Astrocyte of the cerebellum (primary cell): ENCODE measurements at regions not wholly inside any gene's neighbourhood (a gene's known extent, or its start where the extent isn't known, plus 50 kb on each side); places are given as distances from the start of the nearest gene placed in this dataset.
A peak's percentile ranks its signal among the peaks of the same experiment; 100 is the strongest.

Source experiments
- DNase-seq: peaks from one replicate; pipeline ENCODE4 v3.0.0-alpha.2; 2011; ENCODE audit warnings: low read depth
- H3K4me3 ChIP-seq: 2 replicates; pipeline ENCODE4 v1.5.1; 2011; ENCODE audit warnings: mild to moderate bottlenecking, low read depth, low read length, moderate library complexity
- CTCF ChIP-seq: IDR thresholded peaks from 2 replicates; pipeline ENCODE4 v1.5.1; 2012; ENCODE audit warnings: low read length, low read depth, moderate library complexity, mild to moderate bottlenecking; ENCODE audit errors: missing control alignments
- in situ Hi-C: cut with HindIII; loops from 2 replicates; pipeline ENCODE4 v1.10.0; 2017; ENCODE audit warnings: low sequenced_read_pairs

GRCh38 chr12:107925125-107925524 lies 150.6 kb downstream of the ASCL4 start:
- no peak overlapping the region for H3K4me3 ChIP-seq
- in situ Hi-C loops, result no loop called here
- no peak for DNase-seq
- no peak for TF ChIP-seq CTCF

DNA sequence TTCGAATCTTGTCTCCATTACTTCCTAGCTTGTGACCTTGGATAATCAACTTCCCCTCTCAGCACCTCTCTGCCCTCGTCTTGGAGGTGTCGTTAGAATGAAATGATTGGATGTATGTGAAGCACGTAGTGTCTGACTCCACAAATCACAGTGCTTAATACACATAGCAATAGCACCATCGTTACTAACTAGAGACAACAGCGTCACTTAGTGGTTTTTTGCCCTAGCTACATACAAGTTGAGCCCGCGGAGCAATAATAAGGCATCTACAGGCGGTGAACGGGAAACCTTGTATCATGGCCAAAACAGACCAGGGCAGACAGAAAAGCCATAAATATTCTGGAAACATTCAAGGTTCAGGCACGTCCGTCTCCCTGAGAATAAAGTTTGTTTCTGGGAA lies 154.9 kb downstream of the ASCL4 start:
- TF ChIP-seq CTCF, result peak; percentile 28
- no peak overlapping the region for H3K4me3 ChIP-seq
- peak; percentile 5 for DNase-seq
- in situ Hi-C loops, result no loop called here

DNA sequence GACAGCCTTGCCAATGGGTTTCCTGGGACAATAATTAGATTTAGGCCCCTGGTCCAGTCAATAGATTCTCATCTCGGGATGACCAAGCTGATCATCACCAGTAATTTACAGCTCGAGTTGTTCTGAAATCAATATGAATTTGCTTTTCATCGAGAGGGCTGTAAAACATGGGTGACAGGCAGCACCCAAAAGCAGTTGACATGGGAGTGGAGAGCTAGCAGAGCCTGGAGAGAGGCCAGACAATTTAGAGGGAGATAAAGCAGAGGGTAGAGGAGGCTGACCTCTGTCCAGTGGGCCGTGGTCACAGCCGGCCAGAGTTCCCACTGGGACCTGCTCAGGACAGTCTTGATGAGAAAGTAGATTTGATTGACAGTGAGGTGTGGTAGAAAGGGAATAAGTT lies 157.3 kb downstream of the ASCL4 start:
- no peak overlapping the region for H3K4me3 ChIP-seq
- DNase-seq, result no peak
- TF ChIP-seq CTCF, result no peak
- in situ Hi-C loops, result no loop called here

- no peak for DNase-seq
- TF ChIP-seq CTCF, result no peak
- in situ Hi-C loops, result no loop called here
- no peak overlapping the region for H3K4me3 ChIP-seq
Measured at GRCh38 chr12:107938446-107938845, 163.9 kb downstream of the ASCL4 start.

DNA sequence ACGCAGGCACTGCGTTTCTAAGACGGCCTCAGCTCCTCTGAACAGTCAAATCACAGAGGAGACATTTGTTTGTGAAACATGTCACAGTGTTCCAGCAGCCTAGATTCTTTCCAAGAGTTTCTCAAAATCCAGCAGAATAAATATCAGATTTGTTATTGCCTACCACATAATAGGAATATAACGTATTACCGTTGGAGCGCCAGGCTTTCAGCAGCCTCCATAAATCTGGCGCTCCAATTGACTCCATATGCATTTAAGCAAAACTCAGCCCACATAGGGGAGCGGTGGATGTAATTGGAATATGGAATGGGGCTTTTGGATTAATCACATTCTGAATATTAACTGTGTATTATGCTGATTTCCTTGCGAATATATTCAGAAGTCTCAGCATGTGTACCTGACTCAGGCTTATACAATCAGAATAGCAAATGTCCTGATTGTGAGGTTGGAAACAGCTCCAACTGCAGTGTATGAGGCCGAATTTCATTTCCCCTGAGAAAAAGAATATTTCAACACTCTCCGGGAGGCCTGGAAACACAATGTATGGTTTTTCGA lies 174.0 kb downstream of the ASCL4 start:
- in situ Hi-C loops, result no loop called here
- H3K4me3 ChIP-seq, result no peak overlapping the region
- no peak for DNase-seq
- TF ChIP-seq CTCF, result no peak

DNA sequence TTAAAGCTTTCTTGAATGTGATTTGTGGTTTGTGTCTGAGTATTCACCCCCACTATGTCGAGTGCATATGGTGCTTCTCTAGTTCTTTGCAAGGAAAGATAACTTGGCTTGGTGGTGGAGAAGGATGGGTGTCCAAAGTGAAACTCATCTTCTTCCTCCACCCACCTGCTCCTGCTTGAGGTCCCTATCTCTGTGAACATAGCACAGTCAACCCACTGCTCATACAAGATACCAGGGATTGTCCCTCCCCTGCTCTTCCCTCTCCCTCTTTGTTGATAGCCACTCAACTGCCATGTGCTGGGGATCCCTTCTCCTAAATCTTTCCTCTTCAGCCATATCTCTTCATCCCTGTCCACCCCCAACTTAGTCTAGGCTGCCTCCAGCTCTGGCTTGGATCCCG lies 176.5 kb downstream of the ASCL4 start:
- in situ Hi-C loops, result no loop called here
- TF ChIP-seq CTCF, result no peak
- no peak overlapping the region for H3K4me3 ChIP-seq
- DNase-seq, result no peak

- in situ Hi-C loops, result no loop called here
Measured at GRCh38 chr12:107955966-107956643, 173.0 kb upstream of the WSCD2 start.

More at GRCh38 chr12:107955966-107956643, 173.0 kb upstream of the WSCD2 start:
- no peak for DNase-seq
- H3K4me3 ChIP-seq, result no peak overlapping the region
- TF ChIP-seq CTCF, result no peak
